ENCODE measurements at regions not wholly inside any gene's neighbourhood (a gene's known extent, or its start where the extent isn't known, plus 50 kb on each side); places are given as distances from the start of the nearest gene placed in this dataset.

GRCh38 chr1:80413969-80414368 lies 1386.8 kb upstream of the ADGRL2 start:
- TF ChIP-seq CTCF (IDR thresholded peaks at IDR 0.05) = no peak
- TF ChIP-seq POLR2A (IDR thresholded peaks at IDR 0.05) = no peak
